HUES64 (cell line): ENCODE measurements at regions not wholly inside any gene's neighbourhood (a gene's known extent, or its start where the extent isn't known, plus 50 kb on each side); places are given as distances from the start of the nearest gene placed in this dataset.
"Not testable (repeated sequence)": the region's sequence is repeated elsewhere in the genome, so short reads cannot be mapped to it uniquely, and the experiment has no call there.

Source experiments
- H3K27ac ChIP-seq: 2 replicates; pipeline ENCODE4 v1.7.0; 2013; ENCODE audit warnings: low read depth, low read length, inconsistent platforms
- H3K27me3 ChIP-seq: 2 replicates; pipeline ENCODE4 v1.6.1; 2013; ENCODE audit warnings: mild to moderate bottlenecking, low read length; ENCODE audit not compliant: insufficient read depth
- H3K36me3 ChIP-seq: 2 replicates; pipeline ENCODE4 v1.6.1; 2013; ENCODE audit warnings: mild to moderate bottlenecking, low read length; ENCODE audit not compliant: insufficient read depth
- H3K4me1 ChIP-seq: 2 replicates; pipeline ENCODE4 v1.6.1; 2013; ENCODE audit warnings: mild to moderate bottlenecking, low read length, moderate library complexity; ENCODE audit not compliant: insufficient read depth
- H3K4me3 ChIP-seq: 2 replicates; pipeline ENCODE4 v1.5.1; 2013; ENCODE audit warnings: mild to moderate bottlenecking, low read length, moderate library complexity
- H3K9ac ChIP-seq: 2 replicates; pipeline ENCODE4 v1.6.1; 2013; ENCODE audit warnings: mild to moderate bottlenecking, low read depth, low read length
- H3K9me3 ChIP-seq: 2 replicates; pipeline ENCODE4 v1.6.1; 2013; ENCODE audit warnings: low read depth, low read length; ENCODE audit not compliant: insufficient read depth
- WGBS: fragments of 150-250, 120-280 bp; methylation state at CpG from one replicate; pipeline ENCODE4 v1.1.7; 2013; ENCODE audit warnings: missing lambda C conversion rate; 5-methylcytosine and 5-hydroxymethylcytosine counted together

GRCh38 chr11:87465716-87466115 lies 428.0 kb downstream of the TMEM135 start:
- Histone ChIP-seq H3K9ac (no peak overlapping the region), H3K36me3 (no peaks in the 10 kb centered on the region), H3K9me3 (no peaks in the 10 kb centered on the region), H3K27ac (no peak overlapping the region), H3K27me3 (no peaks in the 10 kb centered on the region), H3K4me3 (no peak overlapping the region), H3K4me1 (no peaks in the 10 kb centered on the region)
- WGBS: 91% methylated on average over 4 of the region's 4 CpGs

- no peaks in the 10 kb centered on the region for H3K9me3 ChIP-seq
- no peak overlapping the region for H3K4me3 ChIP-seq
- no peaks in the 10 kb centered on the region for H3K36me3 ChIP-seq
- H3K27ac ChIP-seq: no peak overlapping the region
- no peaks in the 10 kb centered on the region for H3K27me3 ChIP-seq
- no peaks in the 10 kb centered on the region for H3K4me1 ChIP-seq
- H3K9ac ChIP-seq: no peak overlapping the region
- WGBS: 96% methylated on average over 2 of the region's 4 CpGs
These were observed 425.9 kb downstream of the TMEM135 start for GRCh38 chr11:87463486-87464102.

GRCh38 chr11:87462171-87462570 lies 424.4 kb downstream of the TMEM135 start:
- no peak overlapping the region for H3K9ac ChIP-seq
- H3K27ac ChIP-seq: no peak overlapping the region
- H3K27me3 ChIP-seq: no peaks in the 10 kb centered on the region
- no peaks in the 10 kb centered on the region for H3K4me1 ChIP-seq
- H3K36me3 ChIP-seq: no peaks in the 10 kb centered on the region
- no peak overlapping the region for H3K4me3 ChIP-seq
- no peaks in the 10 kb centered on the region for H3K9me3 ChIP-seq
- WGBS: 89% methylated on average over 1 of the region's 1 CpG

GRCh38 chr11:87460842-87461637 lies 423.3 kb downstream of the TMEM135 start:
- H3K4me3 ChIP-seq: no peak overlapping the region
- H3K27me3 ChIP-seq: no peaks in the 10 kb centered on the region
- H3K4me1 ChIP-seq: no peaks in the 10 kb centered on the region
- no peaks in the 10 kb centered on the region for H3K36me3 ChIP-seq
- H3K9me3 ChIP-seq: no peaks in the 10 kb centered on the region
- 92% methylated on average over 4 of the region's 4 CpGs for WGBS
- no peak overlapping the region for H3K9ac ChIP-seq
- no peak overlapping the region for H3K27ac ChIP-seq

GRCh38 chr11:87460279-87460678 lies 422.5 kb downstream of the TMEM135 start:
- WGBS: 94% methylated on average over 1 of the region's 1 CpG
- Histone ChIP-seq H3K27ac (no peak overlapping the region), H3K9ac (no peak overlapping the region), H3K27me3 (no peaks in the 10 kb centered on the region), H3K4me1 (no peaks in the 10 kb centered on the region), H3K9me3 (no peaks in the 10 kb centered on the region), H3K4me3 (no peak overlapping the region), H3K36me3 (no peaks in the 10 kb centered on the region)

GRCh38 chr11:87459351-87459750 lies 421.6 kb downstream of the TMEM135 start:
- Histone ChIP-seq H3K9ac (no peak overlapping the region), H3K36me3 (no peaks in the 10 kb centered on the region)
- 97% methylated on average over 3 of the region's 3 CpGs for WGBS

GRCh38 chr11:87456499-87456898 lies 418.8 kb downstream of the TMEM135 start:
- 96% methylated on average over 1 of the region's 1 CpG for WGBS
- H3K27me3 ChIP-seq: no peaks in the 10 kb centered on the region
- no peak overlapping the region for H3K4me3 ChIP-seq
- H3K9me3 ChIP-seq: no peaks in the 10 kb centered on the region
- no peak overlapping the region for H3K27ac ChIP-seq
- H3K9ac ChIP-seq: no peak overlapping the region
- H3K4me1 ChIP-seq: no peaks in the 10 kb centered on the region
- H3K36me3 ChIP-seq: no peaks in the 10 kb centered on the region

More at GRCh38 chr11:87459351-87459750, 421.6 kb downstream of the TMEM135 start:
- Histone ChIP-seq H3K4me1 (no peaks in the 10 kb centered on the region), H3K27me3 (no peaks in the 10 kb centered on the region), H3K4me3 (no peak overlapping the region), H3K9me3 (no peaks in the 10 kb centered on the region), H3K27ac (no peak overlapping the region)

GRCh38 chr11:87455180-87455579 lies 417.4 kb downstream of the TMEM135 start:
- Histone ChIP-seq H3K36me3 (no peaks in the 10 kb centered on the region), H3K4me1 (no peaks in the 10 kb centered on the region), H3K9me3 (no peaks in the 10 kb centered on the region), H3K27me3 (no peaks in the 10 kb centered on the region), H3K27ac (no peak overlapping the region), H3K9ac (no peak overlapping the region), H3K4me3 (no peak overlapping the region)
- 90% methylated on average over 1 of the region's 3 CpGs for WGBS

GRCh38 chr11:87454241-87454640 lies 416.5 kb downstream of the TMEM135 start:
- no peak overlapping the region for H3K4me3 ChIP-seq
- H3K36me3 ChIP-seq: no peaks in the 10 kb centered on the region
- WGBS: 86% methylated on average over 1 of the region's 1 CpG
- H3K9me3 ChIP-seq: no peaks in the 10 kb centered on the region
- H3K27ac ChIP-seq: no peak overlapping the region
- no peaks in the 10 kb centered on the region for H3K27me3 ChIP-seq
- no peaks in the 10 kb centered on the region for H3K4me1 ChIP-seq
- H3K9ac ChIP-seq: no peak overlapping the region

GRCh38 chr11:87453531-87454089 lies 415.9 kb downstream of the TMEM135 start:
- WGBS: 95% methylated on average over 5 of the region's 5 CpGs
- H3K36me3 ChIP-seq: no peaks in the 10 kb centered on the region
- H3K4me3 ChIP-seq: no peak overlapping the region
- H3K27ac ChIP-seq: no peak overlapping the region
- H3K9me3 ChIP-seq: no peaks in the 10 kb centered on the region
- no peaks in the 10 kb centered on the region for H3K4me1 ChIP-seq
- H3K9ac ChIP-seq: no peak overlapping the region
- no peaks in the 10 kb centered on the region for H3K27me3 ChIP-seq

- H3K4me1 ChIP-seq, H3K4me3 ChIP-seq, H3K9me3 ChIP-seq, H3K9ac ChIP-seq, H3K27me3 ChIP-seq, H3K27ac ChIP-seq, H3K36me3 ChIP-seq: not testable (repeated sequence)
- 91% methylated on average over 2 of the region's 2 CpGs for WGBS
These were observed 414.3 kb downstream of the TMEM135 start for GRCh38 chr11:87452025-87452424.
